HG03095 (cell line): ENCODE measurements at regions not wholly inside any gene's neighbourhood (a gene's known extent, or its start where the extent isn't known, plus 50 kb on each side); places are given as distances from the start of the nearest gene placed in this dataset.

Experiments
- ATAC-seq: cut with Tn5 transposase; IDR thresholded peaks from one replicate; pipeline ENCODE4 v1.9.1; 2021; ENCODE audit warnings: moderate library complexity; ENCODE audit not compliant: unreplicated experiment

- no peak for ATAC-seq
These were observed 502.9 kb upstream of the STXBP6 start for GRCh38 chr14:25552826-25553225.

GRCh38 chr14:25551674-25552073, 501.7 kb upstream of the STXBP6 start:
- no peak for ATAC-seq

- ATAC-seq = no peak
These were observed 496.9 kb upstream of the STXBP6 start for GRCh38 chr14:25546826-25547225.

- no peak for ATAC-seq
These were observed 488.0 kb upstream of the STXBP6 start for GRCh38 chr14:25537846-25538455.

- ATAC-seq = no peak
These were observed 476.3 kb upstream of the STXBP6 start for GRCh38 chr14:25526290-25526689.

GRCh38 chr14:25522926-25523325, 473.0 kb upstream of the STXBP6 start:
- no peak for ATAC-seq

- ATAC-seq = no peak
These were observed 472.2 kb upstream of the STXBP6 start for GRCh38 chr14:25522116-25522515.

- no peak for ATAC-seq
These were observed 471.7 kb upstream of the STXBP6 start for GRCh38 chr14:25521616-25522015.

GRCh38 chr14:25520821-25521220, 470.9 kb upstream of the STXBP6 start:
- no peak for ATAC-seq

- no peak for ATAC-seq
These were observed 468.4 kb upstream of the STXBP6 start for GRCh38 chr14:25518364-25518763.

- no peak for ATAC-seq
These were observed 466.9 kb upstream of the STXBP6 start for GRCh38 chr14:25516838-25517237.

GRCh38 chr14:25508845-25509244, 458.9 kb upstream of the STXBP6 start:
- ATAC-seq = no peak

GRCh38 chr14:25501749-25502148, 451.8 kb upstream of the STXBP6 start:
- no peak for ATAC-seq

GRCh38 chr14:25488961-25489360, 439.0 kb upstream of the STXBP6 start:
- ATAC-seq = no peak

GRCh38 chr14:25485381-25485780, 435.4 kb upstream of the STXBP6 start:
- ATAC-seq = no peak

- no peak for ATAC-seq
These were observed 435.0 kb upstream of the STXBP6 start for GRCh38 chr14:25484906-25485305.

- ATAC-seq = no peak
These were observed 434.3 kb upstream of the STXBP6 start for GRCh38 chr14:25484235-25484634.

- no peak for ATAC-seq
These were observed 427.6 kb upstream of the STXBP6 start for GRCh38 chr14:25477316-25478098.

GRCh38 chr14:25472700-25473099, 422.8 kb upstream of the STXBP6 start:
- no peak for ATAC-seq

- no peak for ATAC-seq
These were observed 414.8 kb upstream of the STXBP6 start for GRCh38 chr14:25464772-25465171.

- no peak for ATAC-seq
These were observed 414.1 kb upstream of the STXBP6 start for GRCh38 chr14:25464078-25464477.

GRCh38 chr14:25463480-25463879, 413.5 kb upstream of the STXBP6 start:
- no peak for ATAC-seq

GRCh38 chr14:25461780-25462179, 411.8 kb upstream of the STXBP6 start:
- ATAC-seq = no peak
